ENCODE measurements at regions not wholly inside any gene's neighbourhood (a gene's known extent, or its start where the extent isn't known, plus 50 kb on each side); places are given as distances from the start of the nearest gene placed in this dataset.

GRCh38 chr3:56999547-56999946 is 60.9 kb upstream of the SPATA12 start:
- no peak for TF ChIP-seq CTCF (IDR thresholded peaks at IDR 0.05; ENCODE audit: low read length)
- TF ChIP-seq EZH2phosphoT487 (IDR thresholded peaks at IDR 0.05; ENCODE audit: low read length), result no peak

Measured in MM.1S (cell line).